Astrocyte (in vitro differentiated cells and primary cell): ENCODE measurements at regions not wholly inside any gene's neighbourhood (a gene's known extent, or its start where the extent isn't known, plus 50 kb on each side); places are given as distances from the start of the nearest gene placed in this dataset.

Source experiments
- EZH2 ChIP-seq: IDR thresholded peaks from 2 replicates; pipeline ENCODE4 v1.6.1; 2012; ENCODE audit warnings: mild to moderate bottlenecking, low read length, inconsistent platforms; ENCODE audit not compliant: insufficient read depth
- TF ChIP-seq, protein P1 (sequence below): IDR thresholded peaks from 2 replicates; pipeline ENCODE4 v1.5.1; 2011; ENCODE audit warnings: low read depth, mild to moderate bottlenecking, inconsistent platforms, low read length, moderate library complexity; ENCODE audit not compliant: insufficient read depth

DNA sequence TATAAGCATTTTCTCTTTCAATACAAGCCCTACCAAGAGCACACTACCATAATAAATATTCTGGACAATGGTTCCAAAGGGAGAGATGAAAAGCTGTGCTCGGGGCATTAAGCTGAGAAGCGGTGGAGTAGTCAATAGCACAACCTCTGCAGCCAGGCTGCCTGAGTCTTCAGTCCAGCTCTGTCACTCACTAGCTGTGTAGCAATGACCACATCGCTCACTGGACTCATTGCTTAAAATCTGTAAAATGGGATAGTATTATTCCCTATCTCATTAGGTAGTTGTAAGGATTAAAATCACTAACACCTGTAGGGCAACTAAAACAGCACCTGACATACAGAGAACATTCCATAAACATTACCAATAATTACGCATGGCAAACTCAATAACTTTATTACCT, 199.9 kb upstream of the KLF14 start:
- TF ChIP-seq, protein P1, sequence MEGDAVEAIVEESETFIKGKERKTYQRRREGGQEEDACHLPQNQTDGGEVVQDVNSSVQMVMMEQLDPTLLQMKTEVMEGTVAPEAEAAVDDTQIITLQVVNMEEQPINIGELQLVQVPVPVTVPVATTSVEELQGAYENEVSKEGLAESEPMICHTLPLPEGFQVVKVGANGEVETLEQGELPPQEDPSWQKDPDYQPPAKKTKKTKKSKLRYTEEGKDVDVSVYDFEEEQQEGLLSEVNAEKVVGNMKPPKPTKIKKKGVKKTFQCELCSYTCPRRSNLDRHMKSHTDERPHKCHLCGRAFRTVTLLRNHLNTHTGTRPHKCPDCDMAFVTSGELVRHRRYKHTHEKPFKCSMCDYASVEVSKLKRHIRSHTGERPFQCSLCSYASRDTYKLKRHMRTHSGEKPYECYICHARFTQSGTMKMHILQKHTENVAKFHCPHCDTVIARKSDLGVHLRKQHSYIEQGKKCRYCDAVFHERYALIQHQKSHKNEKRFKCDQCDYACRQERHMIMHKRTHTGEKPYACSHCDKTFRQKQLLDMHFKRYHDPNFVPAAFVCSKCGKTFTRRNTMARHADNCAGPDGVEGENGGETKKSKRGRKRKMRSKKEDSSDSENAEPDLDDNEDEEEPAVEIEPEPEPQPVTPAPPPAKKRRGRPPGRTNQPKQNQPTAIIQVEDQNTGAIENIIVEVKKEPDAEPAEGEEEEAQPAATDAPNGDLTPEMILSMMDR, result no peak
- TF ChIP-seq EZH2, result no peak
